CD4-positive, alpha-beta T cell (primary cell): ENCODE measurements at regions not wholly inside any gene's neighbourhood (a gene's known extent, or its start where the extent isn't known, plus 50 kb on each side); places are given as distances from the start of the nearest gene placed in this dataset.

Source experiments
- ATAC-seq: fragments of 200-7000 bp; cut with Tn5 transposase; one replicate; pipeline ENCODE4 v1.10.0; 2022; ENCODE audit warnings: mild to moderate bottlenecking; ENCODE audit not compliant: poor library complexity
- CTCF ChIA-PET: fragments of 350-600 bp; sonication (Branson Sonifier 250); formaldehyde crosslinking; loops from one replicate; lab custom pipeline; 2021; ENCODE audit warnings: antibody characterized with exemption, inconsistent platforms; lab: Charles Lee
- POLR2A ChIA-PET: fragments of 350-600 bp; sonication (Branson Sonifier 250); formaldehyde crosslinking; loops from one replicate; lab custom pipeline; 2021; ENCODE audit warnings: antibody characterized with exemption, inconsistent platforms; lab: Charles Lee
- DNase-seq, 14 experiments: peaks; one replicate each; pipeline ENCODE4 v3.0.0-alpha.2; 2013 to 2020; ENCODE audit warnings: mixed read lengths in 2 of 14
- H3K27ac ChIP-seq, 2 donors: one replicate each; pipeline versions ENCODE4 v1.5.1 to v1.7.0; 2013; ENCODE audit warnings: low read length in 2 of 2, low read depth in 1 of 2, mild to moderate bottlenecking in 1 of 2
- H3K27me3 ChIP-seq, 2 experiments: 1 replicate in 1 of 2; 2 replicates in 1 of 2; pipeline versions ENCODE4 v1.6.1 to v1.7.0; 2013; ENCODE audit warnings: low read length in 2 of 2, control low read depth in 1 of 2, mild to moderate bottlenecking in 1 of 2, moderate library complexity in 1 of 2; ENCODE audit not compliant: insufficient read depth in 2 of 2, control insufficient read depth in 1 of 2
- H3K36me3 ChIP-seq: one replicate; pipeline ENCODE4 v1.6.1; 2013; ENCODE audit warnings: low read length, control low read depth; ENCODE audit not compliant: insufficient read depth
- H3K4me1 ChIP-seq: one replicate; pipeline ENCODE4 v1.6.1; 2013; ENCODE audit warnings: low read length, control low read depth; ENCODE audit not compliant: insufficient read depth
- H3K4me3 ChIP-seq: one replicate; pipeline ENCODE4 v1.5.1; 2013; ENCODE audit warnings: mild to moderate bottlenecking, low read length, moderate library complexity
- H3K9me3 ChIP-seq, 2 experiments: 1 replicate in 1 of 2; 2 replicates in 1 of 2; pipeline versions ENCODE4 v1.6.1 to v1.7.0; 2013; ENCODE audit warnings: low read length in 2 of 2, mild to moderate bottlenecking in 2 of 2, control low read depth in 1 of 2, moderate library complexity in 1 of 2; ENCODE audit not compliant: control insufficient read depth in 1 of 2, insufficient read depth in 1 of 2
- H3K27ac Mint-ChIP-seq: one replicate; pipeline ENCODE4 v1.8.0; 2020; ENCODE audit warnings: mixed read lengths
- H3K27me3 Mint-ChIP-seq: one replicate; pipeline ENCODE4 v1.8.0; 2021; ENCODE audit warnings: mixed read lengths
- H3K36me3 Mint-ChIP-seq: one replicate; pipeline ENCODE4 v1.8.0; 2021; ENCODE audit warnings: low read depth, mixed read lengths
- H3K4me1 Mint-ChIP-seq: one replicate; pipeline ENCODE4 v1.8.0; 2021; ENCODE audit warnings: low read depth, mixed read lengths
- H3K4me3 Mint-ChIP-seq: one replicate; pipeline ENCODE4 v1.8.0; 2020; ENCODE audit warnings: mild to moderate bottlenecking, mixed read lengths
- H3K9me3 Mint-ChIP-seq: one replicate; pipeline ENCODE4 v1.8.0; 2020; ENCODE audit warnings: mixed read lengths
- intact Hi-C, 2 experiments: fragments of 100-400 bp; cut with DNase I in 1 of 2; cut with micrococcal nuclease in 1 of 2; formaldehyde crosslinking; loops; one replicate each; pipeline versions ENCODE4 v1.15.1 to v1.9.0; 2023 to 2025; cut with DNase I, micrococcal nuclease
- TF ChIP-seq, protein P1 (sequence below): fragments of 200-600 bp; IDR thresholded peaks from one replicate; pipeline ENCODE4 v1.8.0; 2022; ENCODE audit warnings: antibody characterized with exemption, mild to moderate bottlenecking

DNA sequence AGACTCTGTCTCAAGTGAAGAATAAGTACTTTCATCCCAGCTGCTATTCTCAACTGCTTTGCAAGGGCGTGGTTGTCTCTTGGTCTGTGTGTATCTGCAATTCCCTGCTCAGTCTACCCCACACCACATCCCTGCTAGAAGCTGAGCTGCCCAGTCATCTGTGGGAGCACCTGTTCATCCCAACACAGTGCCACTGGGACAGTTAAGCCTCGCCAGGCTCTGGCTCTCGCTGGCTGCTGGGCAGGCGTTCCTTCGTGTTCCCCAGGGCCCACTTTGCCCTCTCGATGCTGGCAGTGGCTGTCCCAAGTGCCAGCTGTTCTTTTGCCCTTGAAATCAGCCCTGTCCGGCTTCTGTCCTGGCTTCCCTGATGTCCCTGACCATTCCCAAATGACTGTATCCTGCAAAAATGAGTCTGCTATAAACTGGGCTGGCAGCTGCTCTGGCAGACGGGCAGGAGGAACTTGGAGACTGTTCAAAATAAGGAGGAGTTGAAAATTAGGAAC lies 91.6 kb upstream of the KLHL25 start:
- POLR2A ChIA-PET: no interaction called here
- Histone ChIP-seq H3K9me3 (no peaks in the 10 kb centered on the region), H3K4me3 (no peak overlapping the region), H3K36me3 (no peaks in the 10 kb centered on the region), H3K4me1 (no peaks in the 10 kb centered on the region), H3K27me3 (peaks cover 3 to 11% of the 10 kb centered on the region in 2 experiments), H3K27ac (no peak overlapping the region)
- intact Hi-C loops: no loop called here
- CTCF ChIA-PET: no interaction called here
- Mint-ChIP-seq H3K27ac (no peak overlapping the region), H3K9me3 (no peaks in the 10 kb centered on the region), H3K4me3 (no peak overlapping the region), H3K4me1 (no peaks in the 10 kb centered on the region), H3K36me3 (no peaks in the 10 kb centered on the region), H3K27me3 (peaks cover 35% of the 10 kb centered on the region)
- ATAC-seq (no peak), DNase-seq (no peak)
- TF ChIP-seq, protein P1, sequence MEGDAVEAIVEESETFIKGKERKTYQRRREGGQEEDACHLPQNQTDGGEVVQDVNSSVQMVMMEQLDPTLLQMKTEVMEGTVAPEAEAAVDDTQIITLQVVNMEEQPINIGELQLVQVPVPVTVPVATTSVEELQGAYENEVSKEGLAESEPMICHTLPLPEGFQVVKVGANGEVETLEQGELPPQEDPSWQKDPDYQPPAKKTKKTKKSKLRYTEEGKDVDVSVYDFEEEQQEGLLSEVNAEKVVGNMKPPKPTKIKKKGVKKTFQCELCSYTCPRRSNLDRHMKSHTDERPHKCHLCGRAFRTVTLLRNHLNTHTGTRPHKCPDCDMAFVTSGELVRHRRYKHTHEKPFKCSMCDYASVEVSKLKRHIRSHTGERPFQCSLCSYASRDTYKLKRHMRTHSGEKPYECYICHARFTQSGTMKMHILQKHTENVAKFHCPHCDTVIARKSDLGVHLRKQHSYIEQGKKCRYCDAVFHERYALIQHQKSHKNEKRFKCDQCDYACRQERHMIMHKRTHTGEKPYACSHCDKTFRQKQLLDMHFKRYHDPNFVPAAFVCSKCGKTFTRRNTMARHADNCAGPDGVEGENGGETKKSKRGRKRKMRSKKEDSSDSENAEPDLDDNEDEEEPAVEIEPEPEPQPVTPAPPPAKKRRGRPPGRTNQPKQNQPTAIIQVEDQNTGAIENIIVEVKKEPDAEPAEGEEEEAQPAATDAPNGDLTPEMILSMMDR: no peak

- peaks cover 7 to 12% of the 10 kb centered on the region in 2 experiments for H3K27me3 ChIP-seq
- TF ChIP-seq, protein P1: no peak
- POLR2A ChIA-PET: no interaction called here
- CTCF ChIA-PET: no interaction called here
- no peaks in the 10 kb centered on the region for H3K4me1 Mint-ChIP-seq
- H3K36me3 ChIP-seq: no peaks in the 10 kb centered on the region
- peaks cover 50% of the 10 kb centered on the region for H3K27me3 Mint-ChIP-seq
- no peak overlapping the region for H3K27ac Mint-ChIP-seq
- no peaks in the 10 kb centered on the region for H3K9me3 Mint-ChIP-seq
- DNase-seq (no peak), ATAC-seq (no peak)
- H3K4me3 ChIP-seq: no peak overlapping the region
- no peak overlapping the region for H3K4me3 Mint-ChIP-seq
- H3K27ac ChIP-seq: no peak overlapping the region
- intact Hi-C loops: no loop called here
- no peaks in the 10 kb centered on the region for H3K9me3 ChIP-seq
- no peaks in the 10 kb centered on the region for H3K4me1 ChIP-seq
- H3K36me3 Mint-ChIP-seq: no peaks in the 10 kb centered on the region
Observed at GRCh38 chr15:85889956-85890619, 95.4 kb upstream of the KLHL25 start.

- TF ChIP-seq, protein P1: no peak
- Mint-ChIP-seq H3K27me3 (peaks cover 48% of the 10 kb centered on the region), H3K4me3 (no peak overlapping the region), H3K9me3 (no peaks in the 10 kb centered on the region), H3K4me1 (no peaks in the 10 kb centered on the region), H3K27ac (no peak overlapping the region), H3K36me3 (no peaks in the 10 kb centered on the region)
- Histone ChIP-seq H3K27ac (no peak overlapping the region), H3K4me3 (no peak overlapping the region), H3K27me3 (peaks cover 7 to 12% of the 10 kb centered on the region in 2 experiments), H3K9me3 (no peaks in the 10 kb centered on the region), H3K4me1 (no peaks in the 10 kb centered on the region), H3K36me3 (no peaks in the 10 kb centered on the region)
- ATAC-seq (no peak), DNase-seq (no peak)
- ChIA-PET POLR2A (no interaction called here), CTCF (no interaction called here)
- intact Hi-C loops: no loop called here
Observed at GRCh38 chr15:85890620-85890980, 95.9 kb upstream of the KLHL25 start.
